CD14-positive monocyte (primary cell): ENCODE measurements at regions not wholly inside any gene's neighbourhood (a gene's known extent, or its start where the extent isn't known, plus 50 kb on each side); places are given as distances from the start of the nearest gene placed in this dataset.

Experiments
- DNase-seq, 3 donors: peaks; one replicate each; pipeline ENCODE4 v3.0.0-alpha.2; 2011 to 2022
- H2AFZ ChIP-seq: 2 replicates; pipeline ENCODE4 v1.6.0; 2012; ENCODE audit warnings: mild to moderate bottlenecking, low read depth, low read length, inconsistent platforms; ENCODE audit not compliant: insufficient read depth, poor library complexity, severe bottlenecking
- H3K27ac ChIP-seq, 2 donors: 1 replicate in 1 of 2; 2 replicates in 1 of 2; pipeline ENCODE4 v1.5.1; 2012 to 2013; ENCODE audit warnings: low read length in 2 of 2, control low read depth in 1 of 2, inconsistent platforms in 1 of 2, low read depth in 1 of 2, mild to moderate bottlenecking in 1 of 2
- H3K27me3 ChIP-seq, 2 donors: one replicate each; pipeline versions ENCODE4 v1.6.0 to v1.6.1; 2011 to 2013; ENCODE audit warnings: low read length in 2 of 2; ENCODE audit not compliant: control insufficient read depth in 2 of 2, insufficient read depth in 2 of 2
- H3K36me3 ChIP-seq, 2 donors: replicated peaks in 1 of 2; 1 replicate in 1 of 2; 2 replicates in 1 of 2; pipeline versions ENCODE4 v1.5.1 to v1.6.1; 2012 to 2013; ENCODE audit warnings: low read length in 2 of 2, control low read depth in 1 of 2, inconsistent platforms in 1 of 2, mild to moderate bottlenecking in 1 of 2; ENCODE audit not compliant: insufficient read depth in 2 of 2, control insufficient read depth in 1 of 2
- H3K4me1 ChIP-seq, 2 donors: 1 replicate in 1 of 2; 2 replicates in 1 of 2; pipeline versions ENCODE4 v1.5.1 to v1.6.1; 2012 to 2013; ENCODE audit warnings: low read length in 2 of 2, control low read depth in 1 of 2, inconsistent platforms in 1 of 2, mild to moderate bottlenecking in 1 of 2, moderate library complexity in 1 of 2; ENCODE audit not compliant: insufficient read depth in 2 of 2, control insufficient read depth in 1 of 2
- H3K4me2 ChIP-seq: replicated peaks from 2 replicates; pipeline ENCODE3; 2012; ENCODE audit warnings: low read length, moderate library complexity, mild to moderate bottlenecking; ENCODE audit not compliant: poor library complexity, severe bottlenecking; ENCODE audit errors: extremely low read depth
- H3K4me3 ChIP-seq, 3 experiments: fragments of 200-600 bp in 1 of 3; sonication (generic) in 1 of 3; replicated peaks in 1 of 3; 1 replicate in 2 of 3; 2 replicates in 1 of 3; pipeline ENCODE4 v1.5.1; 2011 to 2013; ENCODE audit warnings: low read length in 3 of 3, mild to moderate bottlenecking in 3 of 3, control low read depth in 2 of 3, low read depth in 2 of 3, inconsistent platforms in 1 of 3, moderate library complexity in 1 of 3
- H3K79me2 ChIP-seq: 2 replicates; pipeline ENCODE4 v1.6.0; 2012; ENCODE audit warnings: mild to moderate bottlenecking, control low read depth, inconsistent platforms, low read length, moderate library complexity; ENCODE audit not compliant: insufficient read depth
- H3K9ac ChIP-seq: 2 replicates; pipeline ENCODE4 v1.6.0; 2017; ENCODE audit warnings: low read length, mild to moderate bottlenecking; ENCODE audit not compliant: insufficient read depth, poor library complexity, severe bottlenecking
- H3K9me3 ChIP-seq, 2 donors: replicated peaks in 1 of 2; 1 replicate in 1 of 2; 2 replicates in 1 of 2; pipeline versions ENCODE4 v1.5.1 to v1.6.1; 2012 to 2013; ENCODE audit warnings: low read length in 2 of 2, control low read depth in 1 of 2; ENCODE audit not compliant: control insufficient read depth in 1 of 2, insufficient read depth in 1 of 2
- H4K20me1 ChIP-seq: 2 replicates; pipeline ENCODE4 v1.6.0; 2012; ENCODE audit warnings: mild to moderate bottlenecking, low read length, control low read depth, moderate library complexity; ENCODE audit not compliant: insufficient read depth
- H3K27ac Mint-ChIP-seq, 7 donors: one replicate each; pipeline ENCODE4 v1.8.0; 2020; ENCODE audit warnings: mild to moderate bottlenecking in 7 of 7, mixed read lengths in 7 of 7, moderate library complexity in 6 of 7, inconsistent platforms in 2 of 7
- H3K27me3 Mint-ChIP-seq, 3 donors: one replicate each; pipeline ENCODE4 v1.8.0; 2021 to 2022; ENCODE audit warnings: low read depth in 3 of 3, mild to moderate bottlenecking in 3 of 3, mixed read lengths in 3 of 3, moderate library complexity in 3 of 3, inconsistent platforms in 1 of 3
- H3K36me3 Mint-ChIP-seq, 2 donors: one replicate each; pipeline ENCODE4 v1.8.0; 2020; ENCODE audit warnings: mixed read lengths in 2 of 2, inconsistent platforms in 1 of 2, mild to moderate bottlenecking in 1 of 2
- H3K4me1 Mint-ChIP-seq: one replicate; pipeline ENCODE4 v1.8.0; 2020; ENCODE audit warnings: mild to moderate bottlenecking, mixed read lengths
- H3K4me3 Mint-ChIP-seq, 2 donors: one replicate each; pipeline ENCODE4 v1.8.0; 2020; ENCODE audit warnings: mild to moderate bottlenecking in 2 of 2, mixed read lengths in 2 of 2, moderate library complexity in 1 of 2
- H3K9me3 Mint-ChIP-seq, 7 donors: one replicate each; pipeline ENCODE4 v1.8.0; 2020 to 2022; ENCODE audit warnings: mixed read lengths in 7 of 7, mild to moderate bottlenecking in 6 of 7, moderate library complexity in 6 of 7, inconsistent platforms in 2 of 7
- CTCF ChIP-seq: fragments of 200-600 bp; IDR thresholded peaks from one replicate; pipeline ENCODE4 v1.8.0; 2022; ENCODE audit warnings: antibody characterized with exemption, mild to moderate bottlenecking
- WGBS: methylation state at CpG from one replicate; pipeline ENCODE4 v1.1.5; 2013; ENCODE audit warnings: missing lambda C conversion rate; ENCODE audit not compliant: insufficient coverage; 5-methylcytosine and 5-hydroxymethylcytosine counted together
- intact Hi-C, 2 donors: fragments of 100-400 bp; cut with micrococcal nuclease; formaldehyde crosslinking; loops; one replicate each; pipeline versions ENCODE4 v1.15.0 to v1.15.1; 2023

GRCh38 chr14:51446771-51447170, 204.9 kb upstream of the FRMD6 start:
- H3K27ac Mint-ChIP-seq, result no peak overlapping the region
- no peaks in the 10 kb centered on the region for H3K9me3 ChIP-seq
- no peaks in the 10 kb centered on the region for H3K4me1 ChIP-seq
- H3K4me1 Mint-ChIP-seq, result no peaks in the 10 kb centered on the region
- intact Hi-C loops, result no loop called here
- no peaks in the 10 kb centered on the region for H4K20me1 ChIP-seq
- peaks cover 0 to 11% (median 6%) of the 10 kb centered on the region in 3 donors for H3K27me3 Mint-ChIP-seq
- H3K9ac ChIP-seq, result no peak overlapping the region
- H3K9me3 Mint-ChIP-seq, result peaks cover 0 to 3% (median 0%) of the 10 kb centered on the region in 7 donors
- DNase-seq, result no peak
- H3K4me3 ChIP-seq, result no peak overlapping the region
- no peaks in the 10 kb centered on the region for H3K36me3 Mint-ChIP-seq
- no peaks in the 10 kb centered on the region for H3K27me3 ChIP-seq
- no peaks in the 10 kb centered on the region for H3K36me3 ChIP-seq
- H3K79me2 ChIP-seq, result no peaks in the 10 kb centered on the region
- no peak for TF ChIP-seq CTCF
- H3K27ac ChIP-seq, result no peak overlapping the region
- H3K4me2 ChIP-seq, result no peak overlapping the region
- no CpG with 5 or more reads among the region's 3 CpGs for WGBS
- no peak overlapping the region for H2AFZ ChIP-seq
- no peak overlapping the region for H3K4me3 Mint-ChIP-seq

- 89% methylated on average over 2 of the region's 4 CpGs for WGBS
- Histone ChIP-seq H3K4me1 (no peaks in the 10 kb centered on the region), H3K9me3 (no peaks in the 10 kb centered on the region), H4K20me1 (no peaks in the 10 kb centered on the region), H3K27me3 (no peaks in the 10 kb centered on the region), H3K4me2 (no peak overlapping the region), H3K27ac (no peak overlapping the region), H2AFZ (no peak overlapping the region), H3K79me2 (no peaks in the 10 kb centered on the region), H3K9ac (no peak overlapping the region), H3K36me3 (no peaks in the 10 kb centered on the region), H3K4me3 (no peak overlapping the region)
- no peak overlapping the region for H3K27ac Mint-ChIP-seq
- H3K4me3 Mint-ChIP-seq, result no peak overlapping the region
- no peaks in the 10 kb centered on the region for H3K4me1 Mint-ChIP-seq
- H3K9me3 Mint-ChIP-seq, result peaks cover 0 to 3% (median 0%) of the 10 kb centered on the region in 7 donors
- intact Hi-C loops, result no loop called here
- DNase-seq, result no peak
- peaks cover 0 to 9% (median 6%) of the 10 kb centered on the region in 3 donors for H3K27me3 Mint-ChIP-seq
- no peak for TF ChIP-seq CTCF
- H3K36me3 Mint-ChIP-seq, result no peaks in the 10 kb centered on the region
Measured at GRCh38 chr14:51447411-51447810, 204.3 kb upstream of the FRMD6 start.
